H1 (cell line): ENCODE measurements at regions not wholly inside any gene's neighbourhood (a gene's known extent, or its start where the extent isn't known, plus 50 kb on each side); places are given as distances from the start of the nearest gene placed in this dataset.

Experiments
- CTCF ChIA-PET: fragments of 300-600 bp; sonication (Branson Sonifier 250); formaldehyde crosslinking; loops from one replicate; lab custom pipeline; 2021; ENCODE audit not compliant: partially characterized antibody; lab: Charles Lee
- POLR2A ChIA-PET: fragments of 300-600 bp; sonication (Branson Sonifier 250); formaldehyde crosslinking; loops from one replicate; lab custom pipeline; 2021; ENCODE audit warnings: inconsistent platforms; ENCODE audit not compliant: partially characterized antibody; lab: Charles Lee
- DNase-seq, 2 experiments: peaks; one replicate each; pipeline versions ENCODE4 v3.0.0 to v3.0.0-alpha.2; 2010 to 2022; ENCODE audit warnings: low spot score in 2 of 2, low read depth in 1 of 2, mixed read lengths in 1 of 2
- FAIRE-seq: peaks from 2 replicates; lab custom pipeline; 2011; peaks lifted over from hg19 to GRCh38; lab: Jason Lieb, UNC
- H2AFZ ChIP-seq: 2 replicates; pipeline ENCODE4 v1.8.1; 2012; ENCODE audit warnings: low read length, inconsistent platforms
- H2AK5ac ChIP-seq: 2 replicates; pipeline ENCODE4 v1.6.1; 2013; ENCODE audit warnings: low read depth, low read length
- H2BK120ac ChIP-seq: replicated peaks from 2 replicates; pipeline ENCODE3; 2013; ENCODE audit warnings: low read depth, low read length, inconsistent platforms
- H2BK12ac ChIP-seq: 2 replicates; pipeline ENCODE4 v1.6.1; 2013; ENCODE audit warnings: low read depth, low read length
- H2BK15ac ChIP-seq: 2 replicates; pipeline ENCODE4 v1.6.1; 2013; ENCODE audit warnings: low read length
- H2BK20ac ChIP-seq: 2 replicates; pipeline ENCODE4 v1.6.1; 2013; ENCODE audit warnings: low read length
- H2BK5ac ChIP-seq: 2 replicates; pipeline ENCODE4 v1.6.1; 2013; ENCODE audit warnings: low read depth, low read length
- H3K14ac ChIP-seq: 2 replicates; pipeline ENCODE4 v1.6.1; 2013; ENCODE audit warnings: inconsistent platforms; ENCODE audit not compliant: insufficient read length
- H3K18ac ChIP-seq: 2 replicates; pipeline ENCODE4 v1.6.1; 2013; ENCODE audit warnings: low read length; ENCODE audit errors: extremely low read depth
- H3K23ac ChIP-seq: 2 replicates; pipeline ENCODE4 v1.6.1; 2013; ENCODE audit warnings: inconsistent platforms; ENCODE audit not compliant: insufficient read length
- H3K23me2 ChIP-seq: 2 replicates; pipeline ENCODE4 v1.6.1; 2013; ENCODE audit warnings: low read depth, low read length
- H3K27ac ChIP-seq: 2 replicates; pipeline ENCODE4 v1.6.1; 2011; ENCODE audit warnings: low read depth, low read length, inconsistent platforms
- H3K27me3 ChIP-seq, 4 experiments: replicated peaks in 1 of 4; 1 replicate in 1 of 4; 2 replicates in 3 of 4; pipeline versions ENCODE4 v1.6.1 to v1.8.1; 2011 to 2013; ENCODE audit warnings: low read length in 3 of 4, mild to moderate bottlenecking in 3 of 4, inconsistent platforms in 2 of 4, mixed read lengths in 2 of 4, moderate library complexity in 1 of 4; ENCODE audit not compliant: control insufficient read depth in 3 of 4, insufficient read depth in 3 of 4; ENCODE audit errors: extremely low read depth in 1 of 4
- H3K36me3 ChIP-seq, 4 experiments: 2 replicates each; pipeline versions ENCODE4 v1.6.1 to v1.8.1; 2011 to 2013; ENCODE audit warnings: mild to moderate bottlenecking in 4 of 4, low read length in 3 of 4, moderate library complexity in 2 of 4, control low read depth in 1 of 4, inconsistent platforms in 1 of 4; ENCODE audit not compliant: insufficient read depth in 4 of 4, control insufficient read depth in 2 of 4
- H3K4ac ChIP-seq: replicated peaks from 2 replicates; pipeline ENCODE3; 2013; ENCODE audit warnings: low read length, low read depth, mixed read lengths, inconsistent platforms; ENCODE audit not compliant: insufficient read length
- H3K4me1 ChIP-seq, 4 experiments: replicated peaks in 1 of 4; 1 replicate in 1 of 4; 2 replicates in 3 of 4; pipeline versions ENCODE4 v1.6.1 to v1.8.1; 2011 to 2013; ENCODE audit warnings: low read length in 3 of 4, inconsistent platforms in 2 of 4, mixed read lengths in 1 of 4; ENCODE audit not compliant: insufficient read depth in 4 of 4, control insufficient read depth in 3 of 4
- H3K4me2 ChIP-seq, 2 experiments: 2 replicates each; pipeline versions ENCODE4 v1.6.1 to v1.8.1; 2011 to 2013; ENCODE audit warnings: low read depth in 2 of 2, low read length in 2 of 2, control low read depth in 1 of 2, inconsistent platforms in 1 of 2, mild to moderate bottlenecking in 1 of 2; ENCODE audit not compliant: insufficient read depth in 1 of 2
- H3K4me3 ChIP-seq, 4 experiments: fragments of 200-600, 300-600 bp in 1 of 4; sonication (generic), shearing (Covaris generic), sonication (Bioruptor Twin) in 1 of 4; 2 replicates each; pipeline versions ENCODE4 v1.5.1 to v1.8.1; 2011 to 2016; ENCODE audit warnings: low read length in 4 of 4, low read depth in 3 of 4, control low read depth in 2 of 4, inconsistent platforms in 2 of 4, mild to moderate bottlenecking in 2 of 4, mixed read lengths in 1 of 4, moderate library complexity in 1 of 4; ENCODE audit not compliant: insufficient read depth in 2 of 4; ENCODE audit errors: extremely low read depth in 1 of 4
- H3K56ac ChIP-seq: replicated peaks from 2 replicates; pipeline ENCODE3; 2013; ENCODE audit warnings: low read depth, mild to moderate bottlenecking, mixed read lengths, low read length, inconsistent platforms; ENCODE audit not compliant: insufficient read length
- H3K79me1 ChIP-seq: 2 replicates; pipeline ENCODE4 v1.6.1; 2013; ENCODE audit warnings: low read depth, low read length, control low read depth
- H3K79me2 ChIP-seq, 2 experiments: 2 replicates each; pipeline versions ENCODE4 v1.6.1 to v1.8.1; 2012 to 2013; ENCODE audit warnings: low read length in 2 of 2, mild to moderate bottlenecking in 2 of 2, inconsistent platforms in 1 of 2; ENCODE audit not compliant: insufficient read depth in 2 of 2, control insufficient read depth in 1 of 2
- H3K9ac ChIP-seq, 4 experiments: replicated peaks in 1 of 4; 1 replicate in 1 of 4; 2 replicates in 3 of 4; pipeline versions ENCODE4 v1.6.1 to v1.8.1; 2011 to 2013; ENCODE audit warnings: low read depth in 3 of 4, low read length in 3 of 4, control low read depth in 2 of 4, mild to moderate bottlenecking in 2 of 4, moderate library complexity in 2 of 4, inconsistent platforms in 1 of 4; ENCODE audit errors: extremely low read depth in 1 of 4
- H3K9me3 ChIP-seq, 2 experiments: 2 replicates each; pipeline versions ENCODE4 v1.6.1 to v1.8.1; 2012 to 2013; ENCODE audit warnings: mild to moderate bottlenecking in 2 of 2, moderate library complexity in 2 of 2, control low read depth in 1 of 2, inconsistent platforms in 1 of 2, low read depth in 1 of 2, low read length in 1 of 2, mixed read lengths in 1 of 2; ENCODE audit not compliant: insufficient read depth in 2 of 2
- H4K20me1 ChIP-seq, 2 experiments: replicated peaks in 1 of 2; 2 replicates each; pipeline versions ENCODE3 to v1.8.1; 2011 to 2013; ENCODE audit warnings: inconsistent platforms in 2 of 2, low read length in 2 of 2, mild to moderate bottlenecking in 1 of 2; ENCODE audit not compliant: insufficient read depth in 2 of 2, control insufficient read depth in 1 of 2
- H4K5ac ChIP-seq: 2 replicates; pipeline ENCODE4 v1.6.1; 2013; ENCODE audit warnings: low read length, low read depth, mixed read lengths, inconsistent platforms; ENCODE audit not compliant: insufficient read length
- H4K8ac ChIP-seq: 2 replicates; pipeline ENCODE4 v1.8.0; 2013; ENCODE audit warnings: mild to moderate bottlenecking, moderate library complexity, low read length, inconsistent platforms; ENCODE audit not compliant: insufficient read depth; ENCODE audit errors: extremely low read depth
- H4K91ac ChIP-seq: replicated peaks from 2 replicates; pipeline ENCODE3; 2013; ENCODE audit warnings: low read length, mixed read lengths, inconsistent platforms; ENCODE audit not compliant: insufficient read length
- EGR1 ChIP-seq: IDR thresholded peaks from 2 replicates; pipeline ENCODE4 v1.6.1; 2011; ENCODE audit warnings: low read depth, low read length, borderline replicate concordance
- MAFK ChIP-seq: IDR thresholded peaks from 2 replicates; pipeline ENCODE4 v1.6.1; 2012; ENCODE audit warnings: low read depth, mild to moderate bottlenecking, improper control_type of control experiment, low read length
- TEAD4 ChIP-seq: IDR thresholded peaks from 2 replicates; pipeline ENCODE4 v1.6.1; 2012; ENCODE audit warnings: low read depth, low read length, inconsistent platforms, mixed read lengths
- WGBS, 2 experiments: shearing (Covaris generic) in 1 of 2; methylation state at CpG; one replicate each; pipeline versions ENCODE4 v1.1.6 to v1.1.7; 2013 to 2015; ENCODE audit warnings: low lambda C conversion rate in 2 of 2, mixed read lengths in 2 of 2, inconsistent platforms in 1 of 2, low coverage in 1 of 2, missing lambda C conversion rate in 1 of 2; ENCODE audit not compliant: insufficient replicate concordance in 2 of 2, insufficient coverage in 1 of 2, insufficient read length in 1 of 2; ENCODE audit errors: extremely low coverage in 1 of 2, missing lambda C conversion rate in 1 of 2; 5-methylcytosine and 5-hydroxymethylcytosine counted together

- H3K23me2 ChIP-seq, result no peaks in the 10 kb centered on the region
- no peak overlapping the region for H3K4me3 ChIP-seq
- no peaks in the 10 kb centered on the region for H3K9me3 ChIP-seq
- H2BK5ac ChIP-seq, result no peak overlapping the region
- H2BK120ac ChIP-seq, result no peak overlapping the region
- FAIRE-seq (peak; percentile 24), DNase-seq (no peak)
- H3K27me3 ChIP-seq, result no peaks in the 10 kb centered on the region
- H4K20me1 ChIP-seq, result no peaks in the 10 kb centered on the region
- no peak overlapping the region for H4K91ac ChIP-seq
- H3K14ac ChIP-seq, result no peak overlapping the region
- no peak overlapping the region for H2AFZ ChIP-seq
- no peak overlapping the region for H4K5ac ChIP-seq
- 86% methylated on average over 6 of the region's 6 CpGs; no CpG with 5 or more reads in 1 of the 2 experiments for WGBS, 2 experiments
- H3K27ac ChIP-seq, result no peak overlapping the region
- POLR2A ChIA-PET, result interaction anchor here (0.9 to 1.5 kb wide), 3 partner anchors 14 to 52 kb away, joined by 3 to 4 read pairs (median 3); no protein-coding TSS in a partner anchor
- no peak overlapping the region for H2BK12ac ChIP-seq
- H3K9ac ChIP-seq, result no peak overlapping the region
- H2AK5ac ChIP-seq, result no peak overlapping the region
- H3K36me3 ChIP-seq, result no peaks in the 10 kb centered on the region
- H4K8ac ChIP-seq, result no peak overlapping the region
- no peak overlapping the region for H3K4ac ChIP-seq
- no peak overlapping the region for H3K4me2 ChIP-seq
- no peak overlapping the region for H3K56ac ChIP-seq
- H2BK20ac ChIP-seq, result no peak overlapping the region
- H3K79me2 ChIP-seq, result no peaks in the 10 kb centered on the region
- CTCF ChIA-PET, result interaction anchor here (1.0 to 3.5 kb wide), 9 partner anchors 9 to 68 kb away, joined by 3 to 13 read pairs (median 5); no protein-coding TSS in a partner anchor
- H3K23ac ChIP-seq, result no peak overlapping the region
- no peak overlapping the region for H2BK15ac ChIP-seq
- H3K4me1 ChIP-seq, result peaks cover 0 to 7% (median 1%) of the 10 kb centered on the region in 4 experiments; a peak in 2 of 7 replicates
- H3K79me1 ChIP-seq, result no peaks in the 10 kb centered on the region
- H3K18ac ChIP-seq, result no peak overlapping the region
- TF ChIP-seq EGR1, result no peak
- 0 out of 2 replicates have a peak, but pooled peaks have one; percentile 6 for TF ChIP-seq TEAD4
- TF ChIP-seq MAFK, result no peak
Observed at GRCh38 chr11:8745431-8746253, 63.0 kb downstream of the RPL27A start.
